DMS153 treated with DMSO at 0.1 percent for 48 hours (cell line): ENCODE measurements at regions not wholly inside any gene's neighbourhood (a gene's known extent, or its start where the extent isn't known, plus 50 kb on each side); places are given as distances from the start of the nearest gene placed in this dataset.

Experiments
- DNase-seq: peaks from one replicate; lab custom pipeline; 2025; ENCODE audit not compliant: unreplicated experiment; lab: John Stamatoyannopoulos, UW

DNA sequence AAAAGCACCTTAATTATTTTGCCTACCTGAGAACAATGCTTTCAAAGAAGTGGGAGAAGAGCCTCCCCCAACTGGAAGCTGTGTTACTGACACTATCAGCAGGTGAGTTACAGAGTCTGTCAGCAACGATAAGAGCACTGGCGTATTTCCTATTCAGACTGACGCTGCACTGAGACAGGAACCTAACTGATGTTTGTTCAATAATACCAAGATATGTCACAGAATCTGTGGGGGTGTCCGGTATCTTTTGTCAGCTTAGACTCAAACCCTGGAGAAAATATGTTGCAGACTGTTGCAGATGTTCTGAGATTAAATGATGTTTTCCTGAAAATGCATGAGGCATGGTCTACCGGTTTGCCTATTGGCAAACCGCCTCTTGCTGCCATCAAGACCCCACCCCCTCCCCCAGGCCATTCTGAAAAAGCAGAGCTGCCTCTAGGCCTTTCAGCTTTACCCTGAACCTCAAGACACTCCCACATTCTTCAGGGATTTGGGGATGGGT is 115.2 kb upstream of the KIT start:
- DNase-seq, result no peak

- DNase-seq, result no peak
These were observed 114.5 kb upstream of the KIT start for GRCh38 chr4:54543088-54543795.

GRCh38 chr4:54545663-54546424 is 111.9 kb upstream of the KIT start:
- no peak for DNase-seq

DNA sequence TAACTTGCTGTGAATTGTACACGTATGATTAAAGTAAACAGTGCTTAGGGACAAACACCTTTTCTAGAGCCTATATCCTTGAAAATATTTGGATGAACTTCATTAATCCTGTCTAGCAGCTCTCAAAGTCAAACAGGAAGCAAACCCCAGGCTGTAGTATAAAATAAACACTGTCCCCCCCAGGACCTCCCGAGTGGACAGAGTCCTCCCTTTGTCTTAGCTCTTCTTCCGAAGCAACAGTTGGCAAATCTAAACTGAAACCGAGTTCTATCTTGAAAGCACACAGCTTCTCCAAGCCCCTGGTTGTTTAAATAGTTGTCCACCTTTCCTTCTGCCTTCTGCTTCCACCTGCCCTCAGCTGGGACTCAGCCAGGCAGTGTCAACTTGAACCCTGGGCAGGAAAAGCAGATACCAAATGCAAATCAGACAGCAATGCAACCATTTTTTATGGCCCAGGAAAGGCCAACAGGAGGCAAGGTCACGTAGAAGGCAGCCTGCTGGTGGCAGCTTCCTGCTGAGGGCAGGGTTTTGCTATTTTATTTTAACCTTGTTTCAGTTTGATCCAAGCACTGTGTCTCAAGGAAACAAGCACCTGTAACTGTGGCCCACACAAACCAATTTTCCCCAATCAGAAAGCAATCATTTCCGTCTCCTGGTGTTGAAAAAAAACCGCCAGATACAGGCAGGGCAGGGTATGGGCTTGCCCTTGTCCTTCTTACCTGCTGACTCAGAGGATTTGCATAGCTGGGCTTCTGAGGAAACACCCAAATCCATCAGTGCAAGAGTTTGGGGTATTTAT is 110.3 kb upstream of the KIT start:
- DNase-seq, result peak; percentile 65

DNA sequence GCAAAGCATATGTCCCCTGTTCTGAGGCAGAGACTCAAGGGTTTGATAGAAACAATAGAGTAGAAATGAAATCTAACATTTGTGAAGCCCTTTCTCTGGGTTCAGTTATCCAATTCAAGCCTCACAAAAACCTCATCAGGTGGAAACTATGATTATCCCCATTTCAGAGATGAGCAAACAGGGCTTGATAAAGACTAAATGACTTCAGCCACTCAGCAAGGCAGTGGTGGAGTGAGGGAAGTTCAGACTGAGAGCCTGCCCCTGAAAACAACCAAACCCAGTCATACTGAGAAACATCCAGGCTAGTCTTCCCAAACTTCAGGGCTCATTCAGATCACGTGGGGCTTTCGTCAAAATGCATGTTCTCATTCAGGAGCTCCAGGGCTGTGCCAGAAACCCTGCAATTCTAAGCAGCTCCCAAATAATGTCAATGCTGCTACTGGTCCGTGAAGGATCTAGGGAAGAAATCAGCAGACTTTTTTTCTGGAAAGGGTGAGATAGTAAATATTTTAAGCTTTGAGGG is 109.6 kb upstream of the KIT start:
- DNase-seq, result no peak

DNA sequence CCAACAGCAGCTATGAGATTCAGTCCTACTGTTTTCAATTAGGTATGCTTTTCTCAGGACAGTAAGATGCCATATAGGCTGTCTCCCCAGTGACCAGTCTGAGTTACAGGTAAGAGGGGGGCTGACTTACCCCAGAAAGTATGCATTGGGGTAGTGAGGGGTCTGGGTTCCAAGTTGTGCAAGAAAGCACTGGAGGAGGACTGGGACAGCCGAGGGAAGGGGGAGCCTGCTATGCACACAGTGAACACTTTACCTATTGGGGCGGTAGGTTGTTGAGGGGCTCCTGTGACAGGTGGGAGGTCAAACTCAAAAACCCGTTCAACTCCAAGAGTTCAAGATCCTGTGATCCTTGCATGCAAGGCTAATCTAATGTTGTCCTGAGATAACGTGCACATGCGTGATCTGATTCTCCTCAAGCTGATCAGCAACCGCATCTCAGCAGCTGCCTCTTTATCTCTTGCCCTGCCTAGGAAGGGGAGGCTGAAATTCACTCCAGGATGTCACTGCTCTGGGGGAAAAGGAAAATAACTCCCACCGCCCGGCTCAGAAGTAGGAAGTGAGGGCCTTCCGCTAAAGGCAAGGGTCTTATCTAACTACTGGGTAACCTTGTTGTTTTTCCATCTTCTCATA is 108.8 kb upstream of the KIT start:
- no peak for DNase-seq

GRCh38 chr4:54550395-54551171 is 107.2 kb upstream of the KIT start:
- DNase-seq, result no peak

DNA sequence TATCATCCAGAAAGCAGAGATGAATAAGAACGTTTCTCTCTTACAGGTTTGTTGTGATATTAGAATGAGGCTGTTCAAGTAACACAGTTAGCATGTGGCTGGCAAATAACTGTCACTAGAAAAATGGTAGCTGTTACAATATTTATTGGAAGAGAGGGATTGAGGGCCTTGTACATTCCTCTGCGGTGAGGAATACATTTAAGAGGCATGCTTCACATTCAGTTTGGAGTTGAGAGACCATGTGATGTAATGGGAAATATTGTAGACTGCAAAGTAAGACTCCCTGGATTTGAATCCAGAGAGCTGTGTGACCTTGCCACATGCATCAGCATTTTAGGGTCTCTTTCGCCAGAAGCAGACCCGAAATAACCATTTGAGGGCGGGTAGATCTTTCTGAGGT is 104.8 kb upstream of the KIT start:
- DNase-seq, result no peak

DNA sequence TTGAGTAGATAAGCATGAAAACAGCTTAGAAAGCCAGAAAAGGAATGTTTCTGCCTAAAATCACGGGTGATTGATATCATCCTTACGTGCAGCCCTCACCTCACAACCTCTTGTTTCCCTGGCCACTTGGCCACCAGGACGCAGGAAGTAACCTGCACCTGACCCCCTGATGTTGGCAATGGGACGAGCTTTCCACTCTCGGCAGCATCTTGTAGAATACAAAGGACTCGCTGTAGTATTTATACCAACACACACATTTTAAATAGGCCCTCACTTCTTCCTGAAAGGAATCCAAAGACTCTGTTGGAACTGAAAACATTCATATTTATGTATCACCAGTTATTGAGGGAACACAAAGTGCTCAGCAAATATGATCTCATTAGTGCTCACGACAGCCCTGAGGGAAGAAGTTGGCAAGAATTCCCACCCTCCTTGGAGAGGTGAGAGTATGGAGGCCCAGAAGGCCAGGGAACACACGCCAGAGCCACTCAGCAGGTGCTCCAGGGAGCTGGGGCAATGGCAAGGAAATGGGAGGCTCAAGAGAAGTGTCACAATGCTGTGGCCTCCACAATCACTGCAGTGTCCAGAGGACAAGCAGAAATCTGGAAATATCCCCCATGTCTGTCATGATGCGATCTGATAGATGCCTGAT is 103.3 kb upstream of the KIT start:
- DNase-seq, result no peak

GRCh38 chr4:54556051-54556450 is 101.7 kb upstream of the KIT start:
- DNase-seq, result no peak

- no peak for DNase-seq
These were observed 101.2 kb upstream of the KIT start for GRCh38 chr4:54556587-54556986.

DNA sequence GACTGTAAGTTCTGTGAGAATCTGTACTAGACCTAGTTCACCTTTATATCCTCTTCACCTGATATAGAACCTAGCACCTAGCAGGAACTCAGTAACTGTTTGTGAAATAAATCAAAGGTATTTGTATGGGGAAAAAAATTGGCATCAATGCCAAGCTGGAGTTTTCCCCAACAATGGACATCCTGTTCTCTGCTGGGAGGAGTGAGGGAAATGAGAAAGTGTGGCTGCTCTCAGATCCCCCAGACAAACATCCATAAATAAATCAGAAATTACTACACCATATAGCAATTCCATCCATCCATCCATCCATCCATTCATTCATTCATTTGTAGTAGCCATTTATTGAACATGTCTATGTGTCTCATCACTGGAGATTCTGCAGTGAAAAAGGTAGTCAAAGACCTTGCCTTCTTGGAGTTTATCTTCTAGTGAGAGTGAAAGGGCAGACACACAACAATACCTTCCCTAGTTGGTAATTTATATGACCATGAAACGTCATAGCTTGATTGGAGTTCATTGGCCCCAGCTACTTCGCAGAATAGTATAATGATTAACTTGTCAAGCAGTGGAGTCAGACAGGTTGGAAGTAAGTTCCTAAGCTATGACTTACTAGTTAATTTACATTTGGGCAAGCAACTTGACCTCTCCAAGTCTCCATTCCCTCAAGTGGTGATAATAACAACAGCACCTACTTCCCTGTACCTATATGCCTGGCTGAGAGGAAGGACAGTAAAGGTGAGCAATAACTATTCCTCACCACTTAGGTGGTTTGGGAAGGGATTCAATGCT is 98.7 kb upstream of the KIT start:
- DNase-seq, result no peak

- no peak for DNase-seq
These were observed 97.2 kb upstream of the KIT start for GRCh38 chr4:54560513-54560912.

DNA sequence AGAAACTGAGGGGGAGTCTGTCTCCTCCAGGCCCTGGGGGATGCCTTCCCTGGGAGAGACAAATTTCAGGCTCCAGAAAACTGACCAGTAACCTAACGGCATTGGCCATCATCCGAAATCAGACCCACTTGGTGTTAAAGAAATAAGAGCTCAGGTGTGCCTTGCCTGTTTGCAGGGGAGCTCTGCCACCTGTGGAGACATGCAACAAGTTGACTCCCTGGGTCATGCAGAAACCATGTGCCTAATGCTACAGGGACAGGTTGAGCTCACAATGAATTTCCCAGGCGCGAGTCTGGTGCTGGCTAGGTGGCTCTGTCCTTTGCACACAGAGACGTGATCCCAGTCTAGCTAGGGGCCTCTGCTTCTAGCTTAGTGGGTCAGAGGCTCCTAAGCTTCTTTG is 95.8 kb upstream of the KIT start:
- DNase-seq, result no peak

GRCh38 chr4:54566608-54567007 is 91.1 kb upstream of the KIT start:
- DNase-seq, result no peak

DNA sequence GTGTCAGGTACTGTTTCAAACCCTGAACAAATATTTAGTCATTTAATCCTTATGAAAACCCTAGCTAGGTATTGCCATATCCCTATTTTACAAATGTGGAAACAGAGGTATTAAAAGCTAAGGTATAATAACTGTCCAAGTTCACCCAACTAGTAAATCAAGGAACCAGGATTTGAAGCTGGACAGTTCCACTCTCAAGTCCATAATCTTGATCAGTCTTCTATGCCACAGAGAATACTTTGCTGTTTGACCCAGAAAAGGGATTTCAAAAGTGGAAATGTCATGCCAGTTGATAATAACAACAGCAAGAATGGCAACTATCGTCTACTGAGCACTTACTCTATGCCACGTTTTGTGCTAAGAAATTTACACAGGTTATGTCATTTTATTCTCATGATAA is 90.4 kb upstream of the KIT start:
- DNase-seq, result no peak

GRCh38 chr4:54568184-54568583 is 89.6 kb upstream of the KIT start:
- DNase-seq, result no peak

DNA sequence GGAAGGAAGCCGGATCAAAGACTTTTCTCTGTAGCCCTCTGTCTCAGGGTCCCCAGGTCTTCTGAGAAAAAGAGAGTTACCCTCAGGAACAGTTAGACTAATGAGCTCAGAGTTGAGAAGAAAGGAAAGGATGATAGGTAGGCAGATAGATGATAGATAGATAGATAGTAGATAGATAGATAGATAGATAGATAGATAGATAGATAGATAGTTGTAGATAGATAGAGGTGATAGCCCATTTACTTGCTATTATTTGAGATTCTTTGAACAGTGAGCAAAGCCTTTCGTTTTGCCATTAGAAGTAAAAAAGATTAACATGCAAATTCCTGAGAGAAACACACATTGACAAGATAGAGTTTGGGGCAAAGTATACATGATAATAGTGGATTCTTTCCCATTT is 86.9 kb upstream of the KIT start:
- no peak for DNase-seq
